HepG2 (cell line): ENCODE measurements at regions not wholly inside any gene's neighbourhood (a gene's known extent, or its start where the extent isn't known, plus 50 kb on each side); places are given as distances from the start of the nearest gene placed in this dataset.

Experiments used
- ATAC-seq: fragments of 200-7000 bp; cut with Tn5 transposase; 3 replicates; pipeline ENCODE4 v1.9.1; 2020; ENCODE audit warnings: mild to moderate bottlenecking, moderate library complexity
- BruUV-seq: library from RNA; stranded (reverse); fragments of 400-500 nt; replicated peaks from 2 replicates; lab custom pipeline; 2021; lab: Mats Ljungman, UMichigan
- CTCF ChIA-PET: fragments of 300-600 bp; formaldehyde crosslinking; extraction: SDS; loops from one replicate; lab custom pipeline; 2021; ENCODE audit warnings: low total read pairs, inconsistent platforms, low intra/inter-chr PET ratio; lab: Yijun Ruan, JAX
- POLR2A ChIA-PET: fragments of 350-600 bp; sonication (Branson Sonifier 250); formaldehyde crosslinking; loops from one replicate; lab custom pipeline; 2020; ENCODE audit warnings: antibody characterized with exemption, inconsistent platforms; lab: Yijun Ruan, JAX
- DNase-seq: peaks from one replicate; pipeline ENCODE4 v3.0.0-alpha.2; 2015; ENCODE audit warnings: low spot score
- FAIRE-seq: peaks from 3 replicates; lab custom pipeline; 2011; peaks lifted over from hg19 to GRCh38; lab: Jason Lieb, UNC
- H2AFZ ChIP-seq: one replicate; pipeline ENCODE4 v1.6.1; 2011; ENCODE audit warnings: low read length, inconsistent platforms
- H3K27ac ChIP-seq: fragments of 300-600 bp; 3 replicates; pipeline ENCODE4 v1.8.0; 2011; ENCODE audit warnings: mixed run types, mild to moderate bottlenecking, mixed read lengths, low read length, inconsistent platforms; ENCODE audit not compliant: insufficient read depth; ENCODE audit errors: extremely low read length
- H3K27me3 ChIP-seq, 2 experiments: fragments of 200-600 bp in 1 of 2; 2 replicates in 1 of 2; 3 replicates in 1 of 2; pipeline versions ENCODE4 v1.6.0 to v1.8.0; 2011; ENCODE audit warnings: low read length in 2 of 2, mild to moderate bottlenecking in 2 of 2, moderate library complexity in 2 of 2, inconsistent platforms in 1 of 2; ENCODE audit not compliant: insufficient read depth in 2 of 2, control insufficient read depth in 1 of 2
- H3K36me3 ChIP-seq, 2 experiments: fragments of 200-600 bp in 1 of 2; replicated peaks in 1 of 2; 2 replicates in 1 of 2; 3 replicates in 1 of 2; pipeline versions ENCODE4 v1.5.1 to v1.8.0; 2011; ENCODE audit warnings: low read length in 2 of 2, inconsistent platforms in 1 of 2; ENCODE audit not compliant: insufficient read depth in 2 of 2, control insufficient read depth in 1 of 2
- H3K4me1 ChIP-seq: 2 replicates; pipeline ENCODE4 v1.5.1; 2012; ENCODE audit warnings: low read length, inconsistent platforms; ENCODE audit not compliant: insufficient read depth
- H3K4me2 ChIP-seq: 2 replicates; pipeline ENCODE4 v1.6.0; 2011; ENCODE audit warnings: low read depth, low read length, inconsistent platforms
- H3K4me3 ChIP-seq, 3 experiments: fragments of 200-600 bp in 1 of 3; sonication (generic), shearing (Covaris generic) in 1 of 3; replicated peaks in 1 of 3; 2 replicates each; pipeline ENCODE4 v1.5.1; 2011 to 2016; ENCODE audit warnings: low read length in 3 of 3, inconsistent platforms in 2 of 3, low read depth in 2 of 3, mild to moderate bottlenecking in 2 of 3, control low read depth in 1 of 3, mixed read lengths in 1 of 3; ENCODE audit not compliant: insufficient read depth in 1 of 3
- H3K79me2 ChIP-seq: one replicate; pipeline ENCODE4 v1.6.1; 2011; ENCODE audit warnings: low read length, inconsistent platforms; ENCODE audit not compliant: insufficient read depth
- H3K9ac ChIP-seq: 2 replicates; pipeline ENCODE4 v1.6.0; 2011; ENCODE audit warnings: mild to moderate bottlenecking, low read depth, low read length, inconsistent platforms; ENCODE audit not compliant: insufficient read depth
- H3K9me3 ChIP-seq: 2 replicates; pipeline ENCODE4 v1.5.1; 2012; ENCODE audit warnings: mild to moderate bottlenecking, low read length
- H4K20me1 ChIP-seq: 2 replicates; pipeline ENCODE4 v1.6.0; 2011; ENCODE audit warnings: inconsistent platforms, mild to moderate bottlenecking, low read length, moderate library complexity; ENCODE audit not compliant: insufficient read depth
- KDM4B ChIP-seq: sonication (generic); formaldehyde crosslinking; IDR thresholded peaks from 2 replicates; pipeline ENCODE4 v1.4.0; 2020; ENCODE audit warnings: missing genetic modification reagents
- RARG ChIP-seq: sonication (generic); formaldehyde crosslinking; IDR thresholded peaks from 2 replicates; pipeline ENCODE4 v1.4.0; 2020; ENCODE audit warnings: low read depth, mild to moderate bottlenecking, missing genetic modification reagents
- ZNF101 ChIP-seq: sonication (generic); formaldehyde crosslinking; IDR thresholded peaks from 2 replicates; pipeline ENCODE4 v1.4.0; 2020; ENCODE audit warnings: mild to moderate bottlenecking, low read depth, missing genetic modification reagents, borderline replicate concordance
- ZNF484 ChIP-seq: sonication (generic); formaldehyde crosslinking; IDR thresholded peaks from 2 replicates; pipeline ENCODE4 v1.5.1; 2020; ENCODE audit warnings: mild to moderate bottlenecking, low read depth, missing genetic modification reagents, borderline replicate concordance
- ZNF530 ChIP-seq: sonication (generic); formaldehyde crosslinking; IDR thresholded peaks from 2 replicates; pipeline ENCODE4 v1.5.0; 2020; ENCODE audit warnings: low read depth, mild to moderate bottlenecking, missing genetic modification reagents
- ZNF761 ChIP-seq: sonication (generic); formaldehyde crosslinking; conservative IDR thresholded peaks from 2 replicates; pipeline ENCODE4 v1.4.0; 2020; ENCODE audit warnings: mild to moderate bottlenecking, missing genetic modification reagents
- ZNF776 ChIP-seq: sonication (generic); formaldehyde crosslinking; IDR thresholded peaks from 2 replicates; pipeline ENCODE4 v1.4.0; 2020; ENCODE audit warnings: mild to moderate bottlenecking, missing genetic modification reagents
- WGBS: methylation state at CpG from one replicate; pipeline ENCODE4 v1.1.6; 2017; ENCODE audit warnings: low lambda C conversion rate; 5-methylcytosine and 5-hydroxymethylcytosine counted together
- in situ Hi-C: cut with HindIII; loops from 2 replicates; pipeline ENCODE4 v1.10.0; 2017; ENCODE audit warnings: low pct_unique_long_range_greater_than_20kb; ENCODE audit not compliant: extremely low pct_ligation_motif_present
- intact Hi-C: fragments of 100-400 bp; cut with micrococcal nuclease; formaldehyde crosslinking; loops from one replicate; pipeline ENCODE4 v1.10.0; 2022; ENCODE audit not compliant: unreplicated experiment
- TF ChIP-seq, protein P1 (sequence below): sonication (generic); formaldehyde crosslinking; IDR thresholded peaks from 2 replicates; pipeline ENCODE4 v1.5.0; 2020; ENCODE audit warnings: missing genetic modification reagents
- TF ChIP-seq, protein P2 (sequence below): sonication (generic); formaldehyde crosslinking; IDR thresholded peaks from 2 replicates; pipeline ENCODE4 v1.4.0; 2020; ENCODE audit warnings: missing genetic modification reagents, borderline replicate concordance
- TF ChIP-seq, protein P3 (sequence below), 2 experiments: sonication (generic) in 1 of 2; formaldehyde crosslinking in 1 of 2; IDR thresholded peaks; 2 replicates each; pipeline versions ENCODE4 v1.4.0 to v1.6.1; 2016 to 2020; ENCODE audit warnings: borderline replicate concordance in 1 of 2, low read depth in 1 of 2, mild to moderate bottlenecking in 1 of 2, missing genetic modification reagents in 1 of 2
- TF ChIP-seq, protein P4 (sequence below): sonication (generic); formaldehyde crosslinking; IDR thresholded peaks from 2 replicates; pipeline ENCODE4 v1.4.0; 2020; ENCODE audit warnings: missing genetic modification reagents

DNA sequence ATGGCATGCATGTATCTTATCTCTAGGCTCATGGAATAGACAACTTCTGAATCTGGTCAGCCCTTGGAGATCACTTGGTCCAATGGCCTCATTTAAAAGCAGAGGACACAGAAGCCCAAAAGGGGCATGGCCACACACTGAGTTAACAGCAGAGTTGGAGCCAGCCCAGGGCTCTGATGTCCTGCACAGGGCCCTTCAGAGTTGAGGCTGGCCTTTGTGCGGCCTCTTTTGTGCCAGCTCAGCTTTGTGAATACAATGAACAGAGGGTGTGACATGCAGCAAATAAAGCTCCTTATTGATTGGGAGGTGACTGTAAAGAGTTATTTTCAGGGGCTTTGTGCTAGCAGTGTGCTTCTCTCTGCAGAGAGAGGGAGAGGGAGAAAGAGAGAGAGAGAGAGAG is 150.1 kb upstream of the STK32A start:
- 46% methylated on average over 1 of the region's 1 CpG for WGBS
- no peak overlapping the region for H3K4me2 ChIP-seq
- POLR2A ChIA-PET: no interaction called here
- H3K4me3 ChIP-seq: no peak overlapping the region
- H3K9ac ChIP-seq: no peak overlapping the region
- H3K36me3 ChIP-seq: no peaks in the 10 kb centered on the region
- H3K27ac ChIP-seq: no peak overlapping the region
- FAIRE-seq (no peak), ATAC-seq (no peak), DNase-seq (no peak)
- no peaks in the 10 kb centered on the region; a peak in 2 of 5 replicates for H3K27me3 ChIP-seq
- no peaks in the 10 kb centered on the region for H3K4me1 ChIP-seq
- no TSS peak for BruUV-seq
- H3K9me3 ChIP-seq: no peaks in the 10 kb centered on the region
- no peaks in the 10 kb centered on the region for H3K79me2 ChIP-seq
- CTCF ChIA-PET: no interaction called here
- no peak overlapping the region for H2AFZ ChIP-seq
- intact Hi-C loops (no loop called here), in situ Hi-C loops (no loop called here)
- no peaks in the 10 kb centered on the region for H4K20me1 ChIP-seq
- TF ChIP-seq, protein P1, sequence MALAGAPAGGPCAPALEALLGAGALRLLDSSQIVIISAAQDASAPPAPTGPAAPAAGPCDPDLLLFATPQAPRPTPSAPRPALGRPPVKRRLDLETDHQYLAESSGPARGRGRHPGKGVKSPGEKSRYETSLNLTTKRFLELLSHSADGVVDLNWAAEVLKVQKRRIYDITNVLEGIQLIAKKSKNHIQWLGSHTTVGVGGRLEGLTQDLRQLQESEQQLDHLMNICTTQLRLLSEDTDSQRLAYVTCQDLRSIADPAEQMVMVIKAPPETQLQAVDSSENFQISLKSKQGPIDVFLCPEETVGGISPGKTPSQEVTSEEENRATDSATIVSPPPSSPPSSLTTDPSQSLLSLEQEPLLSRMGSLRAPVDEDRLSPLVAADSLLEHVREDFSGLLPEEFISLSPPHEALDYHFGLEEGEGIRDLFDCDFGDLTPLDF: no peak
- no peak for TF ChIP-seq RARG (CRISPR knock-in tag)
- TF ChIP-seq ZNF776 (CRISPR knock-in tag): no peak
- TF ChIP-seq, protein P2, sequence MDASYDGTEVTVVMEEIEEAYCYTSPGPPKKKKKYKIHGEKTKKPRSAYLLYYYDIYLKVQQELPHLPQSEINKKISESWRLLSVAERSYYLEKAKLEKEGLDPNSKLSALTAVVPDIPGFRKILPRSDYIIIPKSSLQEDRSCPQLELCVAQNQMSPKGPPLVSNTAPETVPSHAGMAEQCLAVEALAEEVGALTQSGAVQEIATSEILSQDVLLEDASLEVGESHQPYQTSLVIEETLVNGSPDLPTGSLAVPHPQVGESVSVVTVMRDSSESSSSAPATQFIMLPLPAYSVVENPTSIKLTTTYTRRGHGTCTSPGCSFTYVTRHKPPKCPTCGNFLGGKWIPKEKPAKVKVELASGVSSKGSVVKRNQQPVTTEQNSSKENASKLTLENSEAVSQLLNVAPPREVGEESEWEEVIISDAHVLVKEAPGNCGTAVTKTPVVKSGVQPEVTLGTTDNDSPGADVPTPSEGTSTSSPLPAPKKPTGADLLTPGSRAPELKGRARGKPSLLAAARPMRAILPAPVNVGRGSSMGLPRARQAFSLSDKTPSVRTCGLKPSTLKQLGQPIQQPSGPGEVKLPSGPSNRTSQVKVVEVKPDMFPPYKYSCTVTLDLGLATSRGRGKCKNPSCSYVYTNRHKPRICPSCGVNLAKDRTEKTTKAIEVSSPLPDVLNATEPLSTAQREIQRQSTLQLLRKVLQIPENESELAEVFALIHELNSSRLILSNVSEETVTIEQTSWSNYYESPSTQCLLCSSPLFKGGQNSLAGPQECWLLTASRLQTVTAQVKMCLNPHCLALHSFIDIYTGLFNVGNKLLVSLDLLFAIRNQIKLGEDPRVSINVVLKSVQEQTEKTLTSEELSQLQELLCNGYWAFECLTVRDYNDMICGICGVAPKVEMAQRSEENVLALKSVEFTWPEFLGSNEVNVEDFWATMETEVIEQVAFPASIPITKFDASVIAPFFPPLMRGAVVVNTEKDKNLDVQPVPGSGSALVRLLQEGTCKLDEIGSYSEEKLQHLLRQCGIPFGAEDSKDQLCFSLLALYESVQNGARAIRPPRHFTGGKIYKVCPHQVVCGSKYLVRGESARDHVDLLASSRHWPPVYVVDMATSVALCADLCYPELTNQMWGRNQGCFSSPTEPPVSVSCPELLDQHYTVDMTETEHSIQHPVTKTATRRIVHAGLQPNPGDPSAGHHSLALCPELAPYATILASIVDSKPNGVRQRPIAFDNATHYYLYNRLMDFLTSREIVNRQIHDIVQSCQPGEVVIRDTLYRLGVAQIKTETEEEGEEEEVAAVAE: no peak
- TF ChIP-seq ZNF101 (CRISPR knock-in tag): no peak
- TF ChIP-seq, protein P3, sequence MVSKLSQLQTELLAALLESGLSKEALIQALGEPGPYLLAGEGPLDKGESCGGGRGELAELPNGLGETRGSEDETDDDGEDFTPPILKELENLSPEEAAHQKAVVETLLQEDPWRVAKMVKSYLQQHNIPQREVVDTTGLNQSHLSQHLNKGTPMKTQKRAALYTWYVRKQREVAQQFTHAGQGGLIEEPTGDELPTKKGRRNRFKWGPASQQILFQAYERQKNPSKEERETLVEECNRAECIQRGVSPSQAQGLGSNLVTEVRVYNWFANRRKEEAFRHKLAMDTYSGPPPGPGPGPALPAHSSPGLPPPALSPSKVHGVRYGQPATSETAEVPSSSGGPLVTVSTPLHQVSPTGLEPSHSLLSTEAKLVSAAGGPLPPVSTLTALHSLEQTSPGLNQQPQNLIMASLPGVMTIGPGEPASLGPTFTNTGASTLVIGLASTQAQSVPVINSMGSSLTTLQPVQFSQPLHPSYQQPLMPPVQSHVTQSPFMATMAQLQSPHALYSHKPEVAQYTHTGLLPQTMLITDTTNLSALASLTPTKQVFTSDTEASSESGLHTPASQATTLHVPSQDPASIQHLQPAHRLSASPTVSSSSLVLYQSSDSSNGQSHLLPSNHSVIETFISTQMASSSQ (IDR thresholded peaks at IDR 0.05; ENCODE audit: low read depth): no peak
- TF ChIP-seq, protein P3 (CRISPR knock-in tag; IDR thresholded peaks at IDR 0.05; ENCODE audit: borderline replicate concordance): no peak
- TF ChIP-seq ZNF761 (CRISPR knock-in tag): no peak
- no peak for TF ChIP-seq KDM4B (CRISPR knock-in tag)
- TF ChIP-seq, protein P4, sequence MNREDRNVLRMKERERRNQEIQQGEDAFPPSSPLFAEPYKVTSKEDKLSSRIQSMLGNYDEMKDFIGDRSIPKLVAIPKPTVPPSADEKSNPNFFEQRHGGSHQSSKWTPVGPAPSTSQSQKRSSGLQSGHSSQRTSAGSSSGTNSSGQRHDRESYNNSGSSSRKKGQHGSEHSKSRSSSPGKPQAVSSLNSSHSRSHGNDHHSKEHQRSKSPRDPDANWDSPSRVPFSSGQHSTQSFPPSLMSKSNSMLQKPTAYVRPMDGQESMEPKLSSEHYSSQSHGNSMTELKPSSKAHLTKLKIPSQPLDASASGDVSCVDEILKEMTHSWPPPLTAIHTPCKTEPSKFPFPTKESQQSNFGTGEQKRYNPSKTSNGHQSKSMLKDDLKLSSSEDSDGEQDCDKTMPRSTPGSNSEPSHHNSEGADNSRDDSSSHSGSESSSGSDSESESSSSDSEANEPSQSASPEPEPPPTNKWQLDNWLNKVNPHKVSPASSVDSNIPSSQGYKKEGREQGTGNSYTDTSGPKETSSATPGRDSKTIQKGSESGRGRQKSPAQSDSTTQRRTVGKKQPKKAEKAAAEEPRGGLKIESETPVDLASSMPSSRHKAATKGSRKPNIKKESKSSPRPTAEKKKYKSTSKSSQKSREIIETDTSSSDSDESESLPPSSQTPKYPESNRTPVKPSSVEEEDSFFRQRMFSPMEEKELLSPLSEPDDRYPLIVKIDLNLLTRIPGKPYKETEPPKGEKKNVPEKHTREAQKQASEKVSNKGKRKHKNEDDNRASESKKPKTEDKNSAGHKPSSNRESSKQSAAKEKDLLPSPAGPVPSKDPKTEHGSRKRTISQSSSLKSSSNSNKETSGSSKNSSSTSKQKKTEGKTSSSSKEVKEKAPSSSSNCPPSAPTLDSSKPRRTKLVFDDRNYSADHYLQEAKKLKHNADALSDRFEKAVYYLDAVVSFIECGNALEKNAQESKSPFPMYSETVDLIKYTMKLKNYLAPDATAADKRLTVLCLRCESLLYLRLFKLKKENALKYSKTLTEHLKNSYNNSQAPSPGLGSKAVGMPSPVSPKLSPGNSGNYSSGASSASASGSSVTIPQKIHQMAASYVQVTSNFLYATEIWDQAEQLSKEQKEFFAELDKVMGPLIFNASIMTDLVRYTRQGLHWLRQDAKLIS (CRISPR knock-in tag): no peak
- no peak for TF ChIP-seq ZNF530 (CRISPR knock-in tag)
- no peak for TF ChIP-seq ZNF484 (CRISPR knock-in tag)
